ENCODE measurements at regions not wholly inside any gene's neighbourhood (a gene's known extent, or its start where the extent isn't known, plus 50 kb on each side); places are given as distances from the start of the nearest gene placed in this dataset.

GRCh38 chr2:76668279-76668678, 853.9 kb downstream of the LRRTM4 start:
- H3F3A ChIP-seq (ENCODE audit: insufficient read depth): no peaks in the 10 kb centered on the region
- DNase-seq: no peak
- H2AFZ ChIP-seq: no peak overlapping the region
- in situ Hi-C loops (cut with MboI): no loop called here
- no peaks in the 10 kb centered on the region for H4K20me1 ChIP-seq (ENCODE audit: insufficient read depth)
- H3K9me2 ChIP-seq (ENCODE audit: insufficient read depth): no peaks in the 10 kb centered on the region
- H3K9ac ChIP-seq: no peak overlapping the region
- H3K4me2 ChIP-seq (ENCODE audit: unreplicated experiment): no peak overlapping the region
- H3K4me1 ChIP-seq (ENCODE audit: insufficient read depth): no peaks in the 10 kb centered on the region
- 0 to 3% methylated on average over 1 of the region's 1 CpG for WGBS, 2 experiments (ENCODE audit: low coverage in 1 of 2, low lambda C conversion rate in 2 of 2, missing lambda C conversion rate in 2 of 2)
- no peaks in the 10 kb centered on the region for H3K27me3 ChIP-seq (replicated peaks; ENCODE audit: insufficient read depth)
- H3K36me3 ChIP-seq (ENCODE audit: low read depth): no peaks in the 10 kb centered on the region
- H3K27ac ChIP-seq: no peak overlapping the region
- TF ChIP-seq EZH2 (IDR thresholded peaks at IDR 0.05; ENCODE audit: insufficient read depth, poor library complexity, severe bottlenecking): no peak
- TF ChIP-seq EZH2phosphoT487 (IDR thresholded peaks at IDR 0.05; ENCODE audit: insufficient read depth, low read depth): no peak
- no peaks in the 10 kb centered on the region for H3K79me2 ChIP-seq (ENCODE audit: insufficient read depth)
- no peaks in the 10 kb centered on the region for H3K9me3 ChIP-seq (ENCODE audit: low read depth)
- H3K4me3 ChIP-seq: no peak overlapping the region

GRCh38 chr2:76667821-76668271, 854.3 kb downstream of the LRRTM4 start:
- TF ChIP-seq EZH2 (IDR thresholded peaks at IDR 0.05; ENCODE audit: insufficient read depth, poor library complexity, severe bottlenecking) (no peak), EZH2phosphoT487 (IDR thresholded peaks at IDR 0.05; ENCODE audit: insufficient read depth, low read depth) (no peak)
- H3K79me2 ChIP-seq (ENCODE audit: insufficient read depth): no peaks in the 10 kb centered on the region
- no peaks in the 10 kb centered on the region for H3K9me2 ChIP-seq (ENCODE audit: insufficient read depth)
- no peak overlapping the region for H3K4me2 ChIP-seq (ENCODE audit: unreplicated experiment)
- in situ Hi-C loops (cut with MboI): no loop called here
- H3K4me3 ChIP-seq: no peak overlapping the region
- no peaks in the 10 kb centered on the region for H3K36me3 ChIP-seq (ENCODE audit: low read depth)
- H3K27ac ChIP-seq: no peak overlapping the region
- no peaks in the 10 kb centered on the region for H4K20me1 ChIP-seq (ENCODE audit: insufficient read depth)
- no peaks in the 10 kb centered on the region for H3K4me1 ChIP-seq (ENCODE audit: insufficient read depth)
- WGBS, 2 experiments (ENCODE audit: low coverage in 1 of 2, low lambda C conversion rate in 2 of 2, missing lambda C conversion rate in 2 of 2): 4 to 6% methylated on average over 8 of the region's 8 CpGs
- H2AFZ ChIP-seq: no peak overlapping the region
- no peaks in the 10 kb centered on the region for H3K9me3 ChIP-seq (ENCODE audit: low read depth)
- no peaks in the 10 kb centered on the region for H3F3A ChIP-seq (ENCODE audit: insufficient read depth)
- no peak for DNase-seq
- no peak overlapping the region for H3K9ac ChIP-seq
- H3K27me3 ChIP-seq (replicated peaks; ENCODE audit: insufficient read depth): no peaks in the 10 kb centered on the region

GRCh38 chr2:76642129-76642528, 880.0 kb downstream of the LRRTM4 start:
- H3K79me2 ChIP-seq (ENCODE audit: insufficient read depth): no peaks in the 10 kb centered on the region
- no peak overlapping the region for H3K27ac ChIP-seq
- H3K36me3 ChIP-seq (ENCODE audit: low read depth): no peaks in the 10 kb centered on the region
- H3K9me3 ChIP-seq (ENCODE audit: low read depth): no peaks in the 10 kb centered on the region
- no peak overlapping the region for H3K9ac ChIP-seq
- no peaks in the 10 kb centered on the region for H3F3A ChIP-seq (ENCODE audit: insufficient read depth)
- no peak for TF ChIP-seq EZH2 (IDR thresholded peaks at IDR 0.05; ENCODE audit: insufficient read depth, poor library complexity, severe bottlenecking)
- no peak for TF ChIP-seq EZH2phosphoT487 (IDR thresholded peaks at IDR 0.05; ENCODE audit: insufficient read depth, low read depth)
- no peaks in the 10 kb centered on the region for H3K9me2 ChIP-seq (ENCODE audit: insufficient read depth)
- no peak overlapping the region for H3K4me2 ChIP-seq (ENCODE audit: unreplicated experiment)
- no peaks in the 10 kb centered on the region for H3K4me1 ChIP-seq (ENCODE audit: insufficient read depth)
- no peaks in the 10 kb centered on the region for H4K20me1 ChIP-seq (ENCODE audit: insufficient read depth)
- no peak overlapping the region for H3K4me3 ChIP-seq
- in situ Hi-C loops (cut with MboI): no loop called here
- H2AFZ ChIP-seq: no peak overlapping the region
- DNase-seq: no peak
- H3K27me3 ChIP-seq (replicated peaks; ENCODE audit: insufficient read depth): no peaks in the 10 kb centered on the region
- 0 to 2% methylated on average over 2 of the region's 2 CpGs for WGBS, 2 experiments (ENCODE audit: low coverage in 1 of 2, low lambda C conversion rate in 2 of 2, missing lambda C conversion rate in 2 of 2)

GRCh38 chr2:76641506-76641905, 880.7 kb downstream of the LRRTM4 start:
- Histone ChIP-seq H3K27ac (no peak overlapping the region), H3K79me2 (ENCODE audit: insufficient read depth) (no peaks in the 10 kb centered on the region), H3K27me3 (replicated peaks; ENCODE audit: insufficient read depth) (no peaks in the 10 kb centered on the region), H3K9me2 (ENCODE audit: insufficient read depth) (no peaks in the 10 kb centered on the region), H4K20me1 (ENCODE audit: insufficient read depth) (no peaks in the 10 kb centered on the region), H3K9me3 (ENCODE audit: low read depth) (no peaks in the 10 kb centered on the region), H3F3A (ENCODE audit: insufficient read depth) (no peaks in the 10 kb centered on the region), H3K9ac (no peak overlapping the region), H3K36me3 (ENCODE audit: low read depth) (no peaks in the 10 kb centered on the region), H3K4me3 (no peak overlapping the region), H3K4me1 (ENCODE audit: insufficient read depth) (no peaks in the 10 kb centered on the region), H2AFZ (no peak overlapping the region), H3K4me2 (ENCODE audit: unreplicated experiment) (no peak overlapping the region)
- WGBS, 2 experiments (ENCODE audit: low coverage in 1 of 2, low lambda C conversion rate in 2 of 2, missing lambda C conversion rate in 2 of 2): 26 to 34% methylated on average over 3 of the region's 3 CpGs
- in situ Hi-C loops (cut with MboI): no loop called here
- no peak for TF ChIP-seq EZH2phosphoT487 (IDR thresholded peaks at IDR 0.05; ENCODE audit: insufficient read depth, low read depth)
- TF ChIP-seq EZH2 (IDR thresholded peaks at IDR 0.05; ENCODE audit: insufficient read depth, poor library complexity, severe bottlenecking): no peak
- no peak for DNase-seq

- no peaks in the 10 kb centered on the region for H3K9me3 ChIP-seq (ENCODE audit: low read depth)
- H3K36me3 ChIP-seq (ENCODE audit: low read depth): no peaks in the 10 kb centered on the region
- in situ Hi-C loops (cut with MboI): no loop called here
- no peaks in the 10 kb centered on the region for H3F3A ChIP-seq (ENCODE audit: insufficient read depth)
- H3K79me2 ChIP-seq (ENCODE audit: insufficient read depth): no peaks in the 10 kb centered on the region
- 11 to 15% methylated on average over 1 of the region's 1 CpG for WGBS, 2 experiments (ENCODE audit: low coverage in 1 of 2, low lambda C conversion rate in 2 of 2, missing lambda C conversion rate in 2 of 2)
- no peak overlapping the region for H3K4me2 ChIP-seq (ENCODE audit: unreplicated experiment)
- H2AFZ ChIP-seq: no peak overlapping the region
- no peaks in the 10 kb centered on the region for H3K27me3 ChIP-seq (replicated peaks; ENCODE audit: insufficient read depth)
- no peaks in the 10 kb centered on the region for H3K9me2 ChIP-seq (ENCODE audit: insufficient read depth)
- H3K4me1 ChIP-seq (ENCODE audit: insufficient read depth): no peaks in the 10 kb centered on the region
- no peak overlapping the region for H3K4me3 ChIP-seq
- DNase-seq: no peak
- no peak overlapping the region for H3K27ac ChIP-seq
- no peak overlapping the region for H3K9ac ChIP-seq
- no peaks in the 10 kb centered on the region for H4K20me1 ChIP-seq (ENCODE audit: insufficient read depth)
- TF ChIP-seq EZH2phosphoT487 (IDR thresholded peaks at IDR 0.05; ENCODE audit: insufficient read depth, low read depth) (no peak), EZH2 (IDR thresholded peaks at IDR 0.05; ENCODE audit: insufficient read depth, poor library complexity, severe bottlenecking) (no peak)
Measured at GRCh38 chr2:76640905-76641304, 881.3 kb downstream of the LRRTM4 start.

All from GM23248 (cell line).